CD4-positive, alpha-beta T cell treated with Interleukin-15 for 1 hour (primary cell): ENCODE measurements at regions not wholly inside any gene's neighbourhood (a gene's known extent, or its start where the extent isn't known, plus 50 kb on each side); places are given as distances from the start of the nearest gene placed in this dataset.
"Not testable (repeated sequence)": the region's sequence is repeated elsewhere in the genome, so short reads cannot be mapped to it uniquely, and the experiment has no call there.

Experiments
- DNase-seq: peaks from one replicate; pipeline ENCODE4 v3.0.0-alpha.2; 2020

DNA sequence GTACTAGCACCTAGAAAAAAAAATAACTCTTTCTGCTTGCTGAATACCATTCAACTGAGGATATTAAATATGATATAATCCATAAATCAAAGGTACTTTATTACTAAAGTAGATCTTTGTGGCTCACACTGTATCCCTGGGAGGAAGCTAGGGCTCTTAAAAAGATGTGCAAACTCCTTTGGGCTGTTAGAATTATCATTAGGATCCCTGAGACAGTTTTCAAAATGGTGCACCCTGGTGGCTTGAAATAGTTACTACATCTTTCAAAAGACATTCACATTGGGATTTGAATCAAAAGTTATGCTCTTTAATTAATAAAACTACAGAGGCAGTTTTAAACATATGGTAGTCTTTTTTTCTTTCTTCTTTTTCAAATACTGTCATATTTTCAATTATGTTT, 228.5 kb upstream of the G2E3 start:
- no peak for DNase-seq

DNA sequence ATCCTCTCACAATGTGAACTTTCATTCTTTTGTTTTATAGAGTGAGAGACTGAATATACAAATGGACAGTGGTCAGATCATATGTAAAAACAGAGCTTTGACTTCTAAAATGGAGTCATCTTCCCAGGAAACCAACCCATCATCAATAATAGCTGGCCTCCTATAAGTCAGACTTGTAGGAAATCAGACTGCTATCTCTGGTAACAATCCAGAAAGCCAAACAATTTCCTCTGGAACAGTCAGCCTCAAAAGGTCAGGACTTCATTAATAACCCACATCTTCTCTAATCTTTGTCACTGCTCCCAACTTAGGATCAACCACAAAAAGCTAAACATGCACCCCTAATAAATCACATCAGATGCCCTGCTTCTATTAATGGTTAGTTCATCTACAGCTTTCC, 227.9 kb upstream of the G2E3 start:
- DNase-seq: no peak

DNA sequence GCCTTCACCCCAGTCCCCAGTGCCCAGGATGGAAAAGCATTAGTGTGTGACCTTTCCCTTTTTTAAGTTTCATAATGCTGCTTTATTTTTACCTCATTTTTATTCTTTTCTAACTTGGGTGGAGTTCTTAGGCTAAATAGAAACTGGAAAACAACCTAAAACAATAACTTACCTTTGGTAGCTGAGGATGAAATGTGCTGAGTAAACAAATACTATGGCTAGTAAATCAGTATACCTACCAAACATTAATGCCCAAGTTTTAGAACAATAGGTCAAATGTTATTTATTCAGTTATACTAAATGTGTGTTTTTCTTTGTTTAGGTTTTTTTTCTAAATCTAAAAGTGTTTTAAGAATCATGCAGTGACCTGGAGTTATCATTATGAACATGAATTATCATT, 226.6 kb upstream of the G2E3 start:
- DNase-seq: no peak

DNA sequence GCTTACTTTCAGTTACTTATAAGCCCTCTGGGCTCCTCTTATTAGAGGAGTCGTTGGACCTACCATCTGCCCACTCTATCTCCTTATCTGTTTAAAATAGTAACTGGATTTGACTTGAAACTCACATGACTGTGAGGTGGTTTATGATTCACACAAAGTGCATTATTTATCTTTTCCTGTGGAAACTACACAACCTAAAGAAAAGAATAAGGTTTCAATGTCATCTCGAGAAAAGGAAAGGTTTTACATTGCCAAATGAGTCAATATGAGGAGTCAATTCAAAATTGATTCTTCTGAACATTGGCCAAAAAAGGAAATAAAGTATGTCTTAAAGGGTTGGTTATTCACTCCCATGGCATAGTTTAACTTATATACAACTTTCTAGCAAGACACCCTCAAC, 225.0 kb upstream of the G2E3 start:
- DNase-seq: no peak

DNA sequence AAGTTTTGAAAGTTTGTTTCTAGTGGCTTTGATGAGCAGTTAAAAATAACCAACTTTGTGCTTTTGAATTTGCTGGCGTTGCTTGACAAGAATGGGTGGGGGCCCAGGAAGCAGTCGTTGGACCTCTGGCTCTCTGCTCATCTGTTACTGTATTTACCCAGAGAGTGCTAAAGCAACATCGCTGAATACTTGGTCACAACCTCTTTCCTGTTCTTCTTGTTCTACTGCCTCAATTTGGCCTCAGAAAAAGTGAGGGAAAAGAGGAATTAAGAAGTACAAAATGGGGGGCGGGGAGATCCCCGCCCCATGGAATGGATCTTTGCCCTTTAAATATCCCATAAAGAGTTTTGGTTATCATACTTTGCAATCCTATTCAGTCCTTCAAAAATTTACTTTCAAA, 221.5 kb upstream of the G2E3 start:
- no peak for DNase-seq

DNA sequence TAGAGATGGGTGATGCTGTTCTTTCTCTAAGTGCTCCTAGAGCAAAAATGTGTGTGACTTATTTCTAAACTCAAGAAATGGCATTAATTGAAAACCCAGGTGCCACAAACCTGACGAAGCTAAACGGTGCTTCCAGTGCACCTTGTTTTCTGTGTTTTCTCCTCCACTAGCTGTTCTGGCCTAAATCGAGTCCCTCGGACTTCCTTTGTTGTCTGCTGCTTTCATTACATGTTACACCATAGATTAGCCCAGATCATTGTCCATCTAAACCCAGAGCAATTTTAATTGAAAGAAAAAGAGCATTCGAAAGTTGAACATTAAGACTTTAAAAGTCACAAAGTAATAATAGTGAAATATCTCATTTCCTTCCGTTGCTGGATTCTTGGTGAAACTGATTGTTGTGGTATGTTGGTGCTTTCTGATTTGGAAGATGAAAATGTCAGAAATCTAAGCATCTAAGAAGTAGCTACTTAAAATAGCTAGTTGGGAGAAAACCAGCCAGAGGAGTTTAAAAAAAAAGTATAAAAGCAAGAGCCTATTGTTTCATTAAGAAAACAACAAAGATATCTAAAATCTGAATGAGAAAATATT, 219.6 kb upstream of the G2E3 start:
- no peak for DNase-seq

DNA sequence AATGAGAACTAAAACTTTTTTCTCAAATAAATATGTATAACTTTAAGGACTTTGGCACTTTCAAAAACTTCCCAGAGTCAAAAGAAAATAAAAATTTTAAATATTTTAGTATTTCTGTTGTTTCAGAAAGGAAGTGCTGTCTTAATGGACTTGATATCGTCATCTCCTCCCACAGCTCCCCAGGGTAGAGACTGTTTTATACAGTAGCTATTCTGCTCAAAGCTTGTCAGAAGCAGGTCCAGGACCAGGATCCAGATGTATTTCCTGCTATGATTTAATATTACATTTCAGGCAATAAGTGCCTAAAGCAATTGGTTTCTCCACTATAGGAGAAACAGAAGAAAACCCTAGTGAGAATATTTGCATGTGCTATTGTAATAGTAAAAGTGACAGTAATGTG, 218.5 kb upstream of the G2E3 start:
- no peak for DNase-seq

DNA sequence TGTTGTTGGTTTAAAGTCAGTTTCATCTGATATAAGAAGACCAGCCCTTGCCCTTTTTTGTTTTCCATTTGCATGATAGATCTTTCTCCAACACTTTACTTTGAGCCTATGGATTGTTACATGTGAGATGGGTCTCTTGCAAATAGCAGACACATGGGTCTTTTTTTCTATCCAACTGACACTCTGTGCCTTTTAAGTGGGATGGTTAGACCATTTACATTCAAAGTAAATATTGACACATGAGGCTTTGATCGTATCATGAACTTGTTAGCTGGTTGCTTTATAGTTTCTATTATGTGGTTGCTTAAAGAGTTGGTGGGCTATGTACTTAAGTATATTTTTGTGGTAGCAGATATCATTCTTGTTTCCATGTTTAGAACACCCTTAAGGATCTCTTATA, 213.4 kb upstream of the G2E3 start:
- DNase-seq: no peak

DNA sequence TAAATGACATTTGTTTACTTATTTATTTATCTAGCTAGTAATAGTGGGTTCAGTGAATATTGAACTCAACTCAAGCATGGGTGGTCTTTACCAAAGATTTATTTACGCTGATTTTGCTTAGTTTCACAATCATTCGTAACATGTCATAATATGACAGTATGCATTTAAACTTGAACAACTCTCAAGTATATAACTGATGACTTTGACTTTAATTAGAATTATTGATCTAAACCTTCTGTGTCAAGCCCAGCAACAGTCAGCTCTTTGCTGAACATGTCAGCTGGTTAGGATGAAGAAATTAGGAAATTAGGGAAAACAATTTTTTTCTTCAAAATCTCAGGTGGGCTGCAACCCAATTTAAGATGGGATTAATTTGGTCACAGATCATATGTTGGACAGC, 210.5 kb upstream of the G2E3 start:
- no peak for DNase-seq

DNA sequence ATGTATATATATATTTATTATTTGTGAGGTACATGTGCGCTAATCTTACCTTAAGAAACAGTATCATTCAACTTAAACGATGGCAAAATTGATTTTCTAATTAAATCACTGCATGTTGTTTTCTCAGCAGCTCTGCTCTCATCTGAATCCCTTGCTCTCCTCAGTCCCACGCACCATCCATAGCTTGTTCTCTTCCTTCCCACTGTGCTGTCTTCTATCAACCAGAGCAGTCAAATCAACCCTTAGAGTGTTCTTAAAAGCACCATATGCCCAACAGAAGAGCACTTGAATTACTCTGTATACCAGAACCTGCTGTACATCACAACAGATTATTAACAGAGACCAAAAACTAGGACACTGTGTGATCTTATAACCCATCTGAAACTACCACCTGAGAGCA, 209.4 kb upstream of the G2E3 start:
- no peak for DNase-seq

DNA sequence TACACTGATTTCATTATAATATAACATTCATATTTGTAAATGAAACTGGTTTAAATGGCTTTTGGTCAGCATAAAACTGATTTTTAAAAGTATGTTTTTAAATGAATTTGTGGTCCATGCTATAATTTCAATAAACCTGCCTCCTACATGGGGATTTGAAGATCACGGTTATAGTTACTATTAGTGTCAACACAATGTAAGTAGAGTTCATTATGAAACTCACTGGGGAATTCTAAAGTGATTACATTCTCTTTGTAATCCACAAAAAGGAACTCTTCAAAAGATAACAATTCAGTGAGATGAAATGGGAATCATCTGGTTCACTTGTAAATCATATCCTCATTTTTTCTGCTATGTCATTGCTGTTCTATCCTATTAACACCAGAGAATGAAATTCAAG, 204.5 kb upstream of the G2E3 start:
- DNase-seq: no peak

DNA sequence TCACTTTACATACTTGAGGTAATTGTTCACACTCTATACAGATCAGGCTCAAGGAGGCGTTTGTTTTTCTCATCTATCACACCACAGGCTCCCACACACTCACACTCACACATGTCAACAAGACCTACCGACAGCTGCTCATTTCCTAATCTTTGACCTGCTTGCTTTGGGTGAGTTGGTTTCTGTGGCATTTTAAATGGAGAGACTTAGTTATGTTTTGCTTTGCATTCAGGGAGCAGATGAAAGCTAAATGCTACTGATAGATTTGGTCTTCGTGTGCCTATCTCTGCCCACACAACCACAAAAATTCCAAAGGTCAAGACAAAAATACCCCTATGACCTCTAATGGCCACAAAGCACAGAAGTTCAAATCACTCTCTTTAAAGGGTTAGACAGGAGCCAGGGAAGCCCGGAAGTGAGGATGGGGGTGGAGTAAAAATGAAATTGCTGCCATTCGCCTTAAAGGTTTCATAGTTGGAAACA, 203.5 kb upstream of the G2E3 start:
- no peak for DNase-seq

DNA sequence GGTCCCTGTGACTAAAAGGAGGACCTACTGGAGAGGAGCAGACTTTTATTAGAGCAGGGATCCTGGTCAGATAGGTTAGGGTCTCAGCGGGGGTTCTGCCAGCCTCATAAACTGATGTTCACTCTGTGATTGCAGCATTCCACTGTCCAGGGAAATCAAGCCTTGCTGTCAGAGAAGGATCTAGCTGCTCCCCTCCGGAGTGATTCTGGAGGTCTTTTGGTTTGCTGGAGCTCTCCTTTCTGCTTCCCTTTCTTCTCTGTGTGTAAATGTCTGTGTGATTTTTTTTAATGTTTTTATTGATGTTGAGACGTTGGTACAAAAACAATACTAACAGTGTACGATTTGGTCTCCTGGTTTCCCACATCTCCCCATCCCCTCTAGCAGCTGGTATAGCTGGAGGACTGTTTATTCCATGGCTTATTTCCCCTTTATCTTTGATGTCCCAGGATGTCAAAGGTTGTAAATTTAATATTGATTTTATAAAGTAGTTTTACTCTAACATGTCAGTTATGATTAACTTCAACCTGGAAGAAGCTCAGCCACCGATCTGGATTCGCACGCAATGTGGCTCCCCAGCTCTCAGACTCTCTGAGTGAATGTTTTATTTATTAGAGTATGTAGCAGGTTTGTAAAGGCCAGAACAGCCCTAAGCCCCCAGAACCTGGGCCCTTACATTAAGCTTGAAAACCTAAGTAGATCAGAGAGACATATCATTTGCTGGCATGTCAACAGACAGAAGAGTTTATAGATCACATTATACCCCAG, 202.3 kb upstream of the G2E3 start:
- no peak for DNase-seq

DNA sequence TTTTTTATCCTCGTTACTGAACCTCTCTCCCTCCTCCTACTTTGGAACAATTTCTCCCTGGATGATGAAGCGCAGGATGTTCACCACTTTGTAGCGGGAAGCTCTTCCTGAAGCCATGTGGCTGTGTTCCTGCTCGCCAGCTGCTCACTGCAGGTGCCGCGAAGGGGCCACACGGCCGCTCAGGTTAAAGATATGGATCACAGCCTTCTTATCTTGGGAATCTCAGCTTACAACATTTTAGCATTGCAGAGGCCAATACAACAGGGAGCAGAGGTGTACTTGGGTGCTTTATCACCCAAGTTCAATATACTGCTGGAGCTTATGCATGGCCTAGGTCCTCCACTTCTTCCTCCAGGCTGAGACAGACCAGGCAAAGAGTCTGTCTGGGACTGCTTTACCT, 201.2 kb upstream of the G2E3 start:
- no peak for DNase-seq

DNA sequence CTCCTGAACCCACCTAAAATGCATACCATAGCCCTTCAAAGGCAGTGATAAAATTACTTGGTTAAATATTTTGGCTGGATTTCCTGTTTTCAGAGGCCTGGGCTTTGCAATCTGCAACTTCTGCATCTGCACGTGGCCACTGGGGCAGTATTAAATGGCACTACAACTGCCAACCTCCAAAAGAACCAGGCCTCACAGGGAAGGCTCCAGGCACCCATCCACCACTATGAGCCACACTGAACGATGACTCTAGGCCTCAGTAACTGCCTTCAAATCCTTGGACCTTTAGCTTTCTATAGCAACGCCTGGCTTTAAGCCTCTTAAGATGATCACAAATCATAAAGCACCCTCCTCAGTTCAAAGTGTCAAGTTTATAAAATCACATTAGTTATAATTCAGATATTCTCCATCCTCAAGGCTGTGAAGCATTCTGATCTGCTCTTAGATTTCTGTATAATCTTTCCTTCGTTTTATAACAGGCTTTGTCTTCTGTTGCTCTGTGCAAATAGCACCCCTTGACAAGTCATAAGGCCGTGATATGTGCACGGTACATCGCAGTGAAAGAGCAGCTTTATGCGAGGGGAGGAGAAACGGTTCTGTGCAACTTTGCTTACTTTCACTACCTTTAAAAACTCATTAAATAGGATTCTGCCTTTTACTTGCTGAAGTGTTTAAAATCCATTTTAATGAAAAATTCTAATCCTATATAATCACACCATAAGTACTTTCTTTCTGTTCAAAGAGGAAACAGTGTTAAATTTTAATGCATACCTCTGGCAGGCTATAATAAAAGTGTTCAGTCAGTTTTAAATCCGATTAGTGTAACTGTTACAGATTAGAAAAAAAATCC, 196.4 kb upstream of the G2E3 start:
- DNase-seq: no peak

DNA sequence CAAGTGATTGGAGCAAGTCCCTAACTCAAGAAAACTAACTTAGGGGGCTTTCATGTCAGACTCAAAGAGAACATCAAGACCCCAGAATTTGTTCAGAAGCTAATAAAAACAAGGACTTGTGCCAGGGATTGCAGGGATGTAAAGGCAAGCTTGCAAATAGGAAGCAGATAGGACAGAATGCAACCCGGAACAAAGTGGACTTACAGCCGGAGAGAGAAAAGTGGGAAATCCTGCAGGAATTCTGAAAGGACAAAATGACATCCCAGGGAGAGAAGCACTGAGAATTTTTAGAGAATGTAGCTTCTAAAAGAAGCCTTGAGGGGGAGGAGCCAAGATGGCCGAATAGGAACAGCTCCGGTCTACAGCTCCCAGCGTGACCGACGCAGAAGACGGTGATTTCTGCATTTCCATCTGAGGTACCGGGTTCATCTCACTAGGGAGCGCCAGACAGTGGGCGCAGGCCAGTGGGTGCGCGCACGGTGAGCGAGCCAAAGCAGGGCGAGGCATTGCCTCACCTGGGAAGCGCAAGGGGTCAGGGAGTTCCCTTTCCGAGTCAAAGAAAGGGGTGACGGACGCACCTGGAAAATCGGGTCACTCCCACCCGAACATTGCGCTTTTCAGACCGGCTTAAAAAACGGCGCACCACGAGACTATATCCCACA, 195.6 kb upstream of the G2E3 start:
- not testable (repeated sequence) for DNase-seq

DNA sequence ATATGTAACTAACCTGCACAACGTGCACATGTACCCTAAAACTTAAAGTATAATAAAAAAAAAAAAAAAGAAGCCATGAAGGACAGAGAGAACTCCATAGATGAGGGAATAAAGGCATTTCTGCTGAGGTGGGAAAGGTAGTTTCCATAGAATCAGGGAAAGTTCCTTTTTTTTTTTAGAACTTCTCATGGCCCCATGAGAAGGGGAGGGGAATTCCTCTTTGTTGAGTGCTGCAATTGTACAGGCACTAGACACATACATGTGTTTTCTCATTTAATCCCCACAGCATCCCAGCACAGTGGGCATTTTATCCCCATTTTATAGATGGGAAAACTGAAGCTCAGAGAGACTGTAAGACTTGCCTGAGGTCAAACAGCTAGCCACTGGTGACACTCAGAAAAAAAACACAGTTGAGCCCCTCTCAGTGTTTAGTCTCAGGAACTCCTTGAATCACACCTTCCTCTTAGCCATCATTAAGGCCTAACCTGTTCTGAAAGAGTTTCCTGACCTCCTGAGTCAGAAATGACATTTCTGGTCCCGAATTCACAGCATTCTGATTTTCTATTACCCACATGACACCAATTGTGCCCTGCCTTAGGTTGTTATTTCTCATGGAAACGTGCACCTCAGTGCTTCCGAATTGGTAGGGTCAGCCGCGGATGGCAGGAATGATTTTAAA, 189.3 kb upstream of the G2E3 start:
- DNase-seq: no peak

DNA sequence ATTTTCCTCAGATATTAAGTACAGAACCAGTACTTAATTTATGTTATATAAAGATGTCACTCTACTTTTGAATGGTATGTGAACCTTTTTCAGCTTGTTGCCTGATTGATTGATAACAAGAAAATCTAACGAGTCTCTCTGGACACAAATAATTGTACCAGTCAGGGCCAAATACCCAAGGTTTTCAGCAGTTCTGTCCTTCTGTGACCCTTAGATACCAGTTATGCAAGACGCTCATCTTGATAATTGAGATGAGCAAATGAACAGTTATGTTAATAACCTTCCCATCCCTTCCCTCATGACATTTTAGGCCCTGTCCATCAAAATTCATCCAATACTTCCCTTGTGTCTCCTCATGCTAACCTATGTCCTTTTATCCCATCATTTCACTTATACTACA, 185.9 kb upstream of the G2E3 start:
- no peak for DNase-seq

DNA sequence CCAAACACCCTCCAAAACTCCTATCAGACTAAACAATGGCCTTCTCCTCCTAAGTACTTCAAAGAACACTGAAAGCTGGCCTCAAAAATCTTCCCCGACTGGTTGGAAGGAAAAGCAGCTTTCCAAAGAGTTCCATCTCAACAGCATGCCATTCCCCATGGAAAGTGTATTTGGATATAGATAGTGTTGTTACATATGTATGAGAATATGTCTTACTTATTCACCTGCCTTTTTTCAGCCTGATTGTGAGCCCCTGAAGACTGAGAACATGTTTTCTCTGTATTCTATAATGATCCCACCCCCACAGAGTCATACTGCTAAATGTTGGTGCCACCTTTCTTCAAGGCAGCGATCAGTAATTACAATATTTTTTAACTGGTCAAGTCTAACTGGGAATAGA, 185.4 kb upstream of the G2E3 start:
- no peak for DNase-seq

DNA sequence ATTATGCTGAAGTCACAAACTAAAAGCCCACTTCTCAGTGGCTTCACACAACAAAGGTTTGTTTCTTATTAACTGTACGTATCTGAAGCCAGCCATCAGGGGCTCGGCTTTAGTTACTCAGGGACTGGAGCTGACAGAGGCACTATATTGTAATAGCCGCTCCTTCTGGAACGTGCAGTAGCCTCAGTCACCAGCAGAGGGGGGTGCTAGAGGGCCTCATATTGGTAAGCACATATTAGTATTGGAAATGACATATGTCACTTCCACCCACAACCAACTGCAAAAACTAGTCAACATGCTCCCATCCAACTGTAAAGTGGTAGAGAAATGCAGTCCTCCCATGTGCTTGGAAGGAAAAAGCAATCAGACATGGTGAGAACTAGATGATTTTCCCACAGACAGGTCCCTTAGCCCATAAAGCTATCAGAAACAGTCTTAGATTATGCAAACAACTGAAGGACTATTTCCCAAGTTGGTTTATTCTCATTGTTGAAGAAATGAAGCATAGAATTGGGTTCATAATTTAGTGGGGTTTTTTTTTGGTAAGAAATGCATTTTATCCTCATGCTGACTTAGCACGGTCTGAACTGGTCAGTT, 183.6 kb upstream of the G2E3 start:
- peak; percentile 35 for DNase-seq

DNA sequence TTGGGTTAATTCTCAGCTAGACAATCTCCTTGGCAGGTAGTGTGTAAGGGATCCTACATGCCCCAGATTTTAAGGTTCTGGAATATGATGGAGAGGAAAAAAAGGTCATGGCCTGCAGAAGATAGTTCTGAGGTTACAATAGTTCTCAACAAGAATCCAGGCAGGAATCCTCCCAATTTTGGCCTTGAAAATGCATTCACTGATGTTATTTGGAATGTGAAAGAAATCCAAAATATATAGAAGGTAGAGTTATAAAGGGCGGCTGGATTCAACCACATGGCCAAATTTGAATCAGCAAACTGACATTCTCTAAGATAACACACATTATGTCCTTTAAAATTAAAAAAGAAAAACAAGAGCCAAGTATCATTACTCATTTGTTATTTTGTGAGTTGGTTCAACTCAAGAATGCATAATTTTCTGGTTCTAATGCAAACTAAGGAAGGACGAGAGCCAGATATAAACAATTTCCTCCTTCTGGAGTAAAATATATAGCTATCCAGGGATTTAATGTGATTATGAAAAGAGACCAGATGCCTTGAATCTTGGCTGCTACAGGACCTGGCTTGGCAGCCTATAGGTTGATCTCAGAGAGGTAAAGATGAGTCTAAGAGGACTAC, 177.0 kb upstream of the G2E3 start:
- DNase-seq: no peak

DNA sequence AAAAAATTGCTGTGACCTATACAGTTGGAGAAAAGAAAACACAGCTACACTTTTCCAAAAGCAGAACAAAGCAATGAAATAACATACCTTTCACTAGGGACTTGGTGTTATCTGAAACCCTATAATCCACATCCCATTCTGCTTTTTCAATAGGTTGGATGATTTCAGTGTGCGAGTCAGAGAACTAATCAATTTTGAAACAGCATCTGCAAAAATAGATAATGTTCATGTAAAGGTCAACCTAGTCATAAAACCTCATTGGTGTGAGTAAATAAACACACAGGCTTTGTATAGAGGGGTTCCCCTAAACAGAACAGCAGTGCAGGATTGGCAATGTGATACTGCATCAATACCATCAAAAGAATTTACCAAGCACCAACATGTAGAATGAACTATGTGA, 173.0 kb upstream of the G2E3 start:
- DNase-seq: no peak
